Activated naive CD4-positive, alpha-beta T cell treated with anti-CD3 and anti-CD28 coated beads, Interleukin-2, amount 50 U/mL, for 72 hours (primary cell): ENCODE measurements at regions not wholly inside any gene's neighbourhood (a gene's known extent, or its start where the extent isn't known, plus 50 kb on each side); places are given as distances from the start of the nearest gene placed in this dataset.

ENCODE experiments used
- ATAC-seq, 2 donors: fragments of 150-1000 bp; cut with Tn5 transposase; 2 replicates each; pipeline ENCODE4 v1.10.0; 2021; ENCODE audit warnings: mild to moderate bottlenecking in 2 of 2, moderate library complexity in 2 of 2
- DNase-seq, 2 donors: peaks; one replicate each; pipeline ENCODE4 v3.0.0; 2021 to 2022; ENCODE audit warnings: low spot score in 2 of 2
- H3K27ac Mint-ChIP-seq, 2 donors: one replicate each; pipeline ENCODE4 v1.8.0; 2022; ENCODE audit warnings: mild to moderate bottlenecking in 2 of 2, mixed read lengths in 2 of 2
- H3K36me3 Mint-ChIP-seq, 2 donors: one replicate each; pipeline ENCODE4 v1.8.0; 2022; ENCODE audit warnings: mixed read lengths in 2 of 2
- H3K9me3 Mint-ChIP-seq, 2 donors: one replicate each; pipeline ENCODE4 v1.8.0; 2022; ENCODE audit warnings: mixed read lengths in 2 of 2

DNA sequence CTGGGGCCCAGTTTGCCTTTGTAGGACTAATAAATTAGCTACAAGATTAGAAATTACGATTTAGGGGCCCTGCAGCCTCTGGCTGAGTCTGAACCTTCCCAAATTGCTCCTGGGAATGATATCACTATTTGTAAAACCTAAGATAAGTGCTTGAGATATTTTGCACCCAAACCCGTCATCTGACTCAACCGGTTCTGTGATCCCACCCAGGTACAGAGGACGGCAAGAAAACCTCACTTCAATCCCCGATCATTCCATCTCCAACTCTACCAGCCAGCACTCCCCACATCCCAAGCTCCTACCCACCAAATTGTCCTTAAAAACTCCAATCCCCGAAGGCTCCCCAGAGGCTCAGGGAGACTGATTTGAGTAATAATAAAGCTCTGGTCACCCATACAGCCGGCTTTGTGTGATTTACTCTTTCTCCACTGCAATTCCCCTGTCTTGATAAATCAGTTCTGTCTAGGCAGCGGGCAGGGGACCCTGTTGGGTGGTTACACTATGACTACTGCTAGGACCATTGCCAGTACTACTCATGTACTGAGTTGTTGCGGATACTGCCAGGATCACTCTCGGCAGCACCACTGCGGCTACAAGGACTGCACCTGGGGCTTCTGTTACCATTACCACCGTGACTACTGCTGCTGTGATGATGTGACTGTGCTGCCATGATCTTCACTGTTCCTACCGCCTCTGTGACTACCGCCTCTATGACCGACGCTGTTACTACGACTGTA lies 73.1 kb downstream of the IRF8 start:
- Mint-ChIP-seq H3K27ac (no peak overlapping the region), H3K36me3 (no peaks in the 10 kb centered on the region), H3K9me3 (peaks cover 5 to 12% of the 10 kb centered on the region in 2 donors)
- ATAC-seq (no peak), DNase-seq (no peak)

DNA sequence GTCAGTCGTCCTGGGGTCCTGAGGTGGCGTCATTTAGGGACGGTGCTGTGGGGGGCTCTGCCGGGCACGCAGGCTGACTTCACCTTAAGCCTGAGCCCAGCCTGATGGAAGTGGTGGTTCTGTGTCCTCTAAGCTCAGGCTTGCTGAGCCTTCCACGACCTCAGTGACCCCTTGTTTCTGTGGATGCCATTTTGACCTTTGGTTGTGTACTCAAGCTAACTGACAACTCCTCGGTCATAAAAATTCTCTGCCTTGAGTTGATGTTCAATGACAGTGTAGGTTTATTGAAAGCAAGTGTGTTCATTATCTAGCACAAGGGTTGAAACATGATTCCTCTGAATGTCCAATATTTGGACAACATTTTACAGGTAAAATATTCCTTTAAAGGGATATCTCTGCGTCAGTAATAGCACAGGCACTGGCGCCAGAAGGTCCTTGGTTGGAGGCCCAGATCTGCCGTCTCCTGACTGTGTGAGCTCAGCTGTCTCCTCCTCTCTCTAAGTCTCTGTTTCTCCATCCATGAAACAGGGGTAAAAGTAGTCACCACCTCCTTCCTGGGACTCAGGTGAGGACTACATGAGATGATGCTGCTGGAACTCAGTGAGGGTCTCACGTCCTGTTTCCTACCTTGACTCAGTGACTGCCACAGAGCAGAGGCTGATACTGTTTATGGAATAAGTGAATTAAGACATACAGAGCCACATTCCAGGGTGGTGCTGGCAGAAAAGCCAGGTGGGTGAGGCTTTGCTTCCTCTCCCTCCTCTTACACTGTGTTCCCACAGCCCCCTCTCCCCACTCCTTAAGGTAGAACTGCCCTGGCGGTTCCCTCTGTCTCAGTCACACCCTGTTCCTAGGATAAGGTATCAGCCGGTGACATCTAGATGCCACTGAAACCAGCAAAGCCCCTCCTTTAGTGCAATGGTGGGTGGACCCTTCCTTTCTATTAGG lies 75.7 kb downstream of the IRF8 start:
- no peak overlapping the region for H3K27ac Mint-ChIP-seq
- no peak for ATAC-seq
- H3K9me3 Mint-ChIP-seq = peaks cover 4% of the 10 kb centered on the region in 2 donors
- no peak for DNase-seq
- no peaks in the 10 kb centered on the region for H3K36me3 Mint-ChIP-seq

DNA sequence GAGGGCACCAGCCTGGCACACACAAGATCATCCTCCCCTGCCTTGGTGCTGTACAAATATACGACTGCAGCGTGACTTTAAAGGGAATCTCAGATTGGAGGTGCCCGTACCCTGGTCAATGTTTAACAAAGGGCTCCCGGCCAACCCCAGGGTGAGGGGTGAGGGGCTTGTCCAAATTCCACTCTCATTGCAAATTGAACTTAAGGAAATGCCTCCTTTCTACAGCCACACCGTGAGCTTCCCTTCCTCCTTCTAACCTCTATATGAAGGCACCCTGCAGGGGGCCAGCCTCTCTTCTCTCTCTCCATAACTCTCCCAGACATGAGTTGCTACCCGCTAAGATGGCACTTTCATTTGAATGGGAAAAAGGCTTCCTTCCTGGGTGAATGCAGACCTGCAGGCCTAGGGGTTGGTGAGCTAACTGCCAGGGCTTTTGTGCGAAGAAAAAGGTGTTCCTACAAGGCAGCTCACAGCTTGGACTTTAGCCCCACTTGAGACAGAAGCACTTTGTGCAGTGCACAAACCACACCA lies 76.6 kb downstream of the IRF8 start:
- DNase-seq (no peak), ATAC-seq (no peak)
- Mint-ChIP-seq H3K36me3 (no peaks in the 10 kb centered on the region), H3K9me3 (peaks cover 4% of the 10 kb centered on the region in 2 donors), H3K27ac (no peak overlapping the region)

DNA sequence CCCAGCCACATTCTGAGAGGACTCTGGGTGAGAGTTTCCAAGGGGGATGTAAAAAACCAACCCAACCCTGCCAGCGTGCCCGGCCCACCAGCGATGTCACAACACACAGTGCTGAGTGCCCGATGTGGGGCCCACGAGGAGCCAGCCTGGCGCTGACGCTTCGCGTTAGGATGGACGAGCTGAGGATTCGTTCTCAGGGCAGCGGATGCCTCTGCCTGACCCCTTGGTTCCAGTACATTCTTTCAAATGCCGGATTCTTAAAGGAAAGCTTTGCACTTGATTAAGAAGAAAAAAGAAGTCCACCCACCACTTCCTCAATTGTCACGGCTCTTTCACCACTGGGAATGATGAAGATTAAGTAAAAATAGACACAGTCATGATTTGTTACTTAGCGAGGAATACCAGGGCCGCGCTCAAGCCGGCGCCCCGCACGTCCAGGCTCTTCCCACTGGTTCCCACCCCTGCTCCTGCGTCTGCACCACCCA lies 79.4 kb downstream of the IRF8 start:
- Mint-ChIP-seq H3K36me3 (no peaks in the 10 kb centered on the region), H3K27ac (no peak overlapping the region), H3K9me3 (peaks cover 4% of the 10 kb centered on the region in 2 donors)
- ATAC-seq (no peak), DNase-seq (no peak)

DNA sequence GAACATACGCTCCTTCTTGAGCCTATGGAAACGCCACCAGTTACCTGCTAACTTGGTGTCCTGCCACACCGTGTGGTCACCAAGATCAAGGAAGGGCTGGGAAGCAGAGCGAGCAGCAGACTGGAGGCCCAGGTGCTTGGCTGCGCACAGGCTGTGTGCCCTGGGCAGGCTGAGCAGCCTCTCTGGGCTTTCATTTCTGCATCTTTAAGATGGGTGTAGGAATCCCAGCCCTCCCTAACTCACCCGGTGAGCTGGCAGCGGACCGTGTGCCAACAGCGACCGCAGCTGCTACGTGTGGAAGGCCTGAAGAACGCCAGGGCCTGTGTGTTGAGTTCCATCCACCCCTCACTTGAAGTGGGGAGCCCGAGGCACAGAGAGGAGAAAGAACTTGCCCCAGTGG lies 80.0 kb downstream of the IRF8 start:
- H3K36me3 Mint-ChIP-seq = no peaks in the 10 kb centered on the region
- ATAC-seq (no peak), DNase-seq (no peak)

DNA sequence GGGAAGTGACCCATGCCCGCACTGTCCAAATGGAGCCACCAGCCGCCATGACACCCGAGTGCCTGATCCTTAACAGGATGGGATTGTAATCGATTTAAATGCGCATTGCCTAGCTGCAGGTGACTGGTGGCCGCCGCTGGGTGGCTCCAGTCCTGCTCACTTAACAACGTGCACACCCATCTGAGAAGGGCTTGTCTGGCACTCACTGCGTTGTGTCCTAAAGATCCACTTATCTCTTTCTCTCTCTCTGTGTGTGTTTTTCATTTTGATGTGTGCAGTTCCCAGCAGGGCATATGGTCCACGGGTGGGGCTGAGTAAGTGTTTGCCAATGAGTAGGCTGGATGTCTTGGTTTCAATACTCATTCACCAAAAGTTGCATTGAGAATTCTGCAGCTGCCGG lies 80.6 kb downstream of the IRF8 start:
- ATAC-seq (peak in 1 of 2 donors; percentile 54), DNase-seq (no peak)
- Mint-ChIP-seq H3K36me3 (peaks cover 0 to 2% of the 10 kb centered on the region in 2 donors), H3K9me3 (peaks cover 0 to 4% of the 10 kb centered on the region in 2 donors), H3K27ac (no peak overlapping the region)

More for the DNA sequence above, 80.0 kb downstream of the IRF8 start:
- peaks cover 2 to 4% of the 10 kb centered on the region in 2 donors for H3K9me3 Mint-ChIP-seq
- H3K27ac Mint-ChIP-seq = peak overlapping the region in 1 of 2 donors; percentile 29

DNA sequence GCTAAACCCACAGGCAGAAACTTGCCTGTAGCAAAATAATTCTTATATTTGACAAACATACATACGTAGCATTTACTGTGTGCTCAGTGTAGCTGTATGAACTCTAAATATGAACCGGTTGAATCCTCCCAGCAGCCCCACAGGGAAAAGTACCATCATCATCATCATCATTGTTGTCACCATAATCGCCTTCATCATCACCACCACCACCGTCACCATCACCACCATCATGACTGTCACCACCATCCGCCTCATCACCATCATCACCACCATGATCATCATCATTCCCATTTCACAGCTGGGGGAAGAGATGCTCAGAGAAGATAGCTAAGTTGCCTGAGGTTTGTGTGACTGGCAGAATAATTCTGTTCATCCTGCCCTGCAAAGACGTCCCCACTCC lies 81.7 kb downstream of the IRF8 start:
- Mint-ChIP-seq H3K9me3 (no peaks in the 10 kb centered on the region), H3K27ac (no peak overlapping the region), H3K36me3 (peaks cover 5 to 10% of the 10 kb centered on the region in 2 donors)
- DNase-seq (no peak), ATAC-seq (no peak)

DNA sequence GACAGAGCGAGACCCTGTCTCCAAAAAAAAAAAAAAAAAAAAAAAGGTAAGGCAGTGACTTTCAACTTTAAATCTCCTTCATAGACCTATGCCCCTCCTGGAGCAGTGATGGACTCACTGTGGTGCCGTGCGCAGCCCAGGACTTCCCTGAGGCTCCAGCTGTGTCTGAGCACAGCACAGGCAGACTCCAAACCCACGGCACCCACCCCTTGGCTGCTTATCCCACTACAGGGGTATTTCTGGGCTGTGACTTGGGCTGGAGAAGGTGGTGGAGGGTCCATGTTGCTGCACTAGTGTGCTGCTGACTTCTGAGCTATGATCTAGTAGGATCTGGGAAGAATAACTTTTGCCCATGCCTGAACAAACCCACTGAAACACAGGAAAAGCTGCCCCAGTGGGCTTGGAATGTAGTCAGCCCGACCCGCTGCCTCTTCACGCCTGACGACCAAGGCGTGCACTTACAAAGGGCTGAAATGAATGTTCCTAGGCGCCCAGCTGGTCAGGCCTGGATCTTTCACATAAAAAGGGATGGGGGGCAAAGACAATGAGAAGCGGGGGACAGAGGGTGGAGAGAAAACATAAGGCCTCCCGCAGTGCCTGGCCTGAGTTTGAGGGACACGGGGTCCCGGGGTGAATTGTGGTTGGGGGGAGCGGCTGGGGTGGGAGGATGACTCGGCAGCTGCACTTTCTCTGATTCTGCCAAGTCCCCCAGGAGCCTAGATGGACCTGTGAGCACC lies 83.0 kb downstream of the IRF8 start:
- H3K9me3 Mint-ChIP-seq = no peaks in the 10 kb centered on the region
- H3K36me3 Mint-ChIP-seq = peaks cover 5 to 10% of the 10 kb centered on the region in 2 donors
- ATAC-seq = no peak
- no peak overlapping the region for H3K27ac Mint-ChIP-seq
- DNase-seq = no peak

DNA sequence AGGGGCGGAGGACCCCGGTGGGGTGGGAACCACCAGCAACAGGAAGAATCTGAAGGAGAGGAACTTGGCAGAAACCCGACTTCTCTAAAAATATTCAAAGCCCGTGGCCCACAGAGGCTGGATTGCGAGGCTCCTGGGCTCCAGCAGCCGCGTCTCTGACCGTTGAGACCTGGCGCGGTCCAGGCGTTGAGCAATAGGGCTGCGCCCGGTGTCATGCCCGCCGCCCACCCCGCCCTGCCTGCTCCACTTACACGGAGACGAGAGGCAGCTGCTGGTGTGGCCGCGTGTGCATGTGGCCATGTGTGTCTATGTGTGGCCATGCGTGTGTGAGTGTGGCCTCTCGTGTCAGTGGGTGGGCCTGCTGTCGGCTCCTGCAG lies 83.6 kb downstream of the IRF8 start:
- ATAC-seq (no peak), DNase-seq (no peak)
- H3K36me3 Mint-ChIP-seq = peaks cover 5 to 10% of the 10 kb centered on the region in 2 donors
- H3K27ac Mint-ChIP-seq = no peak overlapping the region
- no peaks in the 10 kb centered on the region for H3K9me3 Mint-ChIP-seq

DNA sequence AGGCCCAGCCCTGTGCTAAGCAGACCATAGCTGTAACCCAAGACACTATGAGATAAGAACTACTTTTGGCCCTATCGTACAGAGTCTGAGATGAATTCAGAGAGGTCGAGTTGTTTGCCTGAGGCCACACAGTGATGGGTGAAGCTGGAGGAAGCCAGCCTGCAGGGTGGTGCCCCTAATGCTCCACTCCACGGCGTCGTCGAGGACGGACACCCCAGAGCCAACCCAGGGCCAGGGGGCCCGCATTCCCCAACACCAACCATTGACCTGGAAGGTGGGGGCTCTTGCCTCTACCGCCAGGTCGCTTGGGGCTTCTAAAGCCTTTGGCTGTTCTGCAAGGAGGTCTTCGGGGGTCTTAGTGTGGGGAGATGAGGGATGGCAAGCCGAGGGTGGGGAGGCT lies 84.1 kb downstream of the IRF8 start:
- no peak for ATAC-seq
- H3K36me3 Mint-ChIP-seq = peaks cover 5 to 10% of the 10 kb centered on the region in 2 donors
- no peak overlapping the region for H3K27ac Mint-ChIP-seq
- DNase-seq = no peak
- H3K9me3 Mint-ChIP-seq = no peaks in the 10 kb centered on the region

DNA sequence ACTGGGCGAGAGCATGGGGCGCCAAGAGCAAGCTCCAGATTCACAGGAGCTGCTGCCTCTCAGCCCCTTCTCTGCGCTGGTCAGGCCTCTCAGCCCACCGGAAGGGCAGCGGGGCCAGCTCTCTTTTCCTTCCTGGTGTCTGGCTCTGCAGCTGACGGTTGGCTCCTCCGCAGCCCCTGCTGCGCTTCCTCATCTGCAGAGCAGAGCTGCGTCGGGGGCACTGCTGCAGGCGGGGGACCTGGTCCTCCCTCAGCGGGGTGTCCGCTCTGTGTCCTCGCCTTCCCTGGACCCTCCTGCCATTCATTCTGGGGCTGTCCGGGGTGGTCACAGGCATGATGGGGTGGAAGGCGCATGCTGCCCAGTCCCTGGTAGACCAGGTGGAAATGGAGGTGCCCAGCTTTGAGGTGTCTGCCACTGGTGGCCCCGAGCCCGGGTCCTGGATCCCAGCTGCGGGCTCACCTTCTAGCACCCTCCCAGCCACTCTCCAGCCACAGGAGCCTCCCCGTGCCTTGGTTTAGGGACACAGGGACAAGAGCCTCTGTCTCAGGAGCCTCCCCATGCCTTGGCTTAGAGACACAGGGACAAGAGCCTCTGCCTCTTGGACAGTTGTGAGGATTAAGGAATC lies 84.8 kb downstream of the IRF8 start:
- no peak for DNase-seq
- ATAC-seq = no peak
- Mint-ChIP-seq H3K27ac (no peak overlapping the region), H3K36me3 (peaks cover 5 to 10% of the 10 kb centered on the region in 2 donors), H3K9me3 (no peaks in the 10 kb centered on the region)

DNA sequence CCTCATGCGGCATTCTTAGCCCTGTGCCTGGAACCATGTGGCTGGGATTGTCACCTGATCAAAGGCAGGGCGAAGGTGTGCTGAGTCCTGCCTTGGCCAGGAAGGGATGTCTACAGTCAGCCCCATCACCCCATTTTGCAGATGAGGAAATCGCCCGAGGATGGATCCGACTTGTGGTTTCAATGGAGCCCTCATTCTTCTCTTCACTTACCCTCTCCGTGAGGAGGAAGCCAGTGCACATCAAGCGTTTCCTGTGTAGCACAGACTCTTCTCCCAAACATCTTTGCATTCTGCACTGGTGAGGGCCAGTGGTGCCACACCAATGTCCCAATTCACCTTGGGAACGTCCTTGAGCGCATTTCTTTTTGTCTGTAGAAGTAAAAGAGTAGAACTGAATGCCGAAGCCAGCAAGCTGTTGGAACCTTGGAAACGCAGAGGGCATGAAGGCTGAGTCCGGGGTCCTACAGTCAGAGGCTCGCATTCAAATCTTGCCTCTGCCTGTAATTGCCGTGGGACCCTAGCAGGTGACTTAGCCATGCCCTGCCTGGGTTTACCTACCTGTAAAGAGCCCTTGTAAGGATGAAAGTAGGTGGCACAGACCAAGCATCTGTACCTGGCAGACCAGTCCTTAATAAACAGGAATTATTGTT lies 85.4 kb downstream of the IRF8 start:
- no peak overlapping the region for H3K27ac Mint-ChIP-seq
- no peak for ATAC-seq
- peaks cover 5 to 10% of the 10 kb centered on the region in 2 donors for H3K36me3 Mint-ChIP-seq
- DNase-seq = no peak
- H3K9me3 Mint-ChIP-seq = no peaks in the 10 kb centered on the region

DNA sequence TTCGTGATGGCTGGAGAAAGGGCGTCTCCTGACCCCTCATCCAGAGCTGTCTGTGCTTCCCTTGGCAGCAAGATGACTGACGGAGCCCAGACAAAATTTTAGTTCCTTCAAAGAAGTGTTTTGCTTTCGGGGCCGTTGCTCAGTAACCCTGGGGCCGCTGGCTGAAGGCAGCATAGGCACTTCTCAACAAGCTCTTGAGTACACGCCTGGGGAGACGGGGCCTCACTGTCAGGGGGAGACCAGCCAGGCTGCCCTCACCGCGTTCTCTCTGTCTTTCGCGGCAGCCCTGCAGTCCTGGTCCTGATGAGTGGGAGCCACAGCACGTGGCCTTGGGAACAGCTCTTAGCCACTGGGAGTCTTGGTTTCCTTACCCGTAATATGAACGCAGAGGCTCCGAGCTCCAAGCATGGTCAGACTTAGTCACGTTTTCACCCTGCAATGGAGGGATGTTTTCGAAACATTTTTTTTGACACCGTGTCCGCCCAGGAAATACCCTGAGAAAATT lies 86.0 kb downstream of the IRF8 start:
- DNase-seq (no peak), ATAC-seq (no peak)
- Mint-ChIP-seq H3K36me3 (peaks cover 5 to 10% of the 10 kb centered on the region in 2 donors), H3K27ac (peak overlapping the region; percentile 11 to 21), H3K9me3 (no peaks in the 10 kb centered on the region)

DNA sequence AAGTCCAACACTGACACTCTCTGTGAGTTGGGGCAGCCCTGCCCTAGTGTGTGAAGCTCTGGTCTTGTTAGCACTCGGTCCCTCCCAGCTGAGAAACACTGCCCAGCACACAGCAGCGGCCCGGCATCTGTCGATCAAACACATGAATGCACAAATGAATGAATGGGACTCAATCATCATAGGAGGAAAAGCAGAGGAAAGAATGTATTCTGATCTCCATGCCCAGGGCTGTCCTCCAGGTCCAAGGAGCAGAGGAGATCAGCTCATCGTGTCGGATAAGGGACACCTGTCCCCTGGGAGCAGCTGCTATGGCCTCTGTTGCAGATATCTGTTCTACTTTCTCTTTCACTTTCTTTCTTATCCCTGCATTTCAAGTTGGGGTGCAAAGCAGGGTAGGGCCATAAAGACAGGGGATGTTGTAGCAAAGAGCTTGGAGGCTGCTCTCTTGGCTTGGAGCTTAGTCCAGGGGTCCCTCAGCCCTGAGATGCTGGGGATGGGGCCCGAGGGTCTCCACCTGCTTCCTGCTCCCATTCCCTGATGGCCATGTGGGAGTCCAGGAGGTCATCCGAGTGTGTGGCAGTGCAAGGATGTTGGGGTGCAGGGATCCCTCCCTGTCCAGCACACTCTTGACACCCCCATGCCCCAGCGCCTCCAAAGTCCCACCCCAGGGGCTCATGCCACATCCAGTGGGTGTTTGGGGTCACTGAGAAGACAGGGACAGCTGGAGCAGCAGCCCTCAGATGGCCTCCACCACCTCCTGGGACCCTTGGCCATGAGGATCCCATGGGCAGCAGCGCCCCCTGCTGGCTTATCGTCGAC lies 88.2 kb downstream of the IRF8 start:
- Mint-ChIP-seq H3K36me3 (peaks cover 10 to 12% of the 10 kb centered on the region in 2 donors), H3K27ac (peak overlapping the region; percentile 81 to 89), H3K9me3 (peaks cover 0 to 5% of the 10 kb centered on the region in 2 donors)
- ATAC-seq = peak in 1 of 2 donors; percentile 2
- peak in 1 of 2 donors; percentile 53 for DNase-seq

DNA sequence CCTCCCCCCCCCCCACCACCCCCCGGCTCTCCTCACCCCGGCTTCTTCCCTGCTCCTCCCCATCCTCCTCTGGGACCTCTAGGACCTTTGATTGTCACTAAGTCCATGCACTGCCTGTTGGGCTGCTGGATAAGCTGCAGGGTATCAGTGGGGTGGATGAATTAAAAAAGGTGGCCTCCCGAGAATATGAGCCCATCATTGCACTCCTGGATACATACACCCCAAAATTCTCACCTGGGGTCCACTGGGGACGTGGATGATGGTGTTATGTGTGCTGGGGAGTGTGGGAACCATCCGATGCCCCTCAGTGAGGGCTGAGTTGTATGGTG lies 88.8 kb downstream of the IRF8 start:
- ATAC-seq = no peak
- no peak for DNase-seq
- Mint-ChIP-seq H3K27ac (peak overlapping the region; percentile 89 to 99), H3K36me3 (peaks cover 10 to 12% of the 10 kb centered on the region in 2 donors), H3K9me3 (peaks cover 0 to 5% of the 10 kb centered on the region in 2 donors)
